Pancreas (tissue), 10 donors: ENCODE measurements at regions not wholly inside any gene's neighbourhood (a gene's known extent, or its start where the extent isn't known, plus 50 kb on each side); places are given as distances from the start of the nearest gene placed in this dataset.

Experiments
- ATAC-seq, 4 donors: fragments of 200-7000 bp; cut with Tn5 transposase; one replicate each; pipeline versions ENCODE4 v1.8.0 to v1.9.1; 2020; ENCODE audit warnings: mild to moderate bottlenecking in 4 of 4, moderate library complexity in 4 of 4
- DNase-seq, 6 donors: peaks; one replicate each; pipeline ENCODE4 v3.0.0-alpha.2; 2020
- FAIRE-seq: peaks from 2 replicates; lab custom pipeline; 2012; peaks lifted over from hg19 to GRCh38; lab: Jason Lieb, UNC
- H3K27ac ChIP-seq, 4 donors: fragments of 200-600 bp; sonication (generic); 1 replicate in 3 of 4; 2 replicates in 1 of 4; pipeline versions ENCODE4 v1.5.0 to v1.8.0; 2020
- H3K27me3 ChIP-seq, 4 donors: fragments of 200-600 bp; one replicate each; pipeline ENCODE4 v1.8.0; 2021
- H3K36me3 ChIP-seq, 3 donors: fragments of 200-600 bp; sonication (generic) in 1 of 3; one replicate each; pipeline versions ENCODE4 v1.5.0 to v1.8.0; 2020 to 2021
- H3K4me1 ChIP-seq, 3 donors: fragments of 200-600 bp; one replicate each; pipeline ENCODE4 v1.8.0; 2021
- H3K4me3 ChIP-seq, 4 donors: fragments of 200-600 bp; sonication (generic) in 2 of 4; one replicate each; pipeline versions ENCODE4 v1.5.0 to v1.8.0; 2020 to 2021
- H3K9me3 ChIP-seq, 4 donors: fragments of 200-600 bp; one replicate each; pipeline ENCODE4 v1.8.0; 2021
- CTCF ChIP-seq, 4 donors: fragments of 200-600 bp; sonication (generic) in 3 of 4; IDR thresholded peaks; one replicate each; pipeline versions ENCODE4 v1.5.0 to v1.8.0; 2021; ENCODE audit warnings: antibody characterized with exemption in 4 of 4
- WGBS, 2 donors: extraction: QIAGEN DNeasy Blood & Tissue Kit; methylation state at CpG; one replicate each; pipeline ENCODE4 v1.1.7; 2013; 5-methylcytosine and 5-hydroxymethylcytosine counted together
- intact Hi-C, 3 donors: fragments of 100-400 bp; cut with DNase I; formaldehyde crosslinking; loops; one replicate each; pipeline versions ENCODE4 v1.11.1 to v1.14.2; 2022
- donor health status: healthy with polysubstance abuse.
- donor health status: DM: no; HTN: no; CAD: no; lungs with moderate emphysema.
- donor health status: DM: no; HTN: no; CAD: no.
- donor health status: control.
- donor health status: control.
- donor health status: Bipolar disorder and iron deficiency.
- donor health status: DM: yes; HTN: yes; CAD: no.
- donor health status: DM: no; HTN: no; CAD: no.
- donor health status: DM: no; HTN: no; CAD: no.
- donor health status: DM: yes; HTN: yes; CAD: no.

- 86 to 89% methylated on average over 4 of the region's 4 CpGs for WGBS, 2 donors
- intact Hi-C loops: no loop called here
- no peak overlapping the region for H3K4me3 ChIP-seq
- no peaks in the 10 kb centered on the region for H3K4me1 ChIP-seq
- no peaks in the 10 kb centered on the region for H3K9me3 ChIP-seq
- DNase-seq (no peak), FAIRE-seq (no peak), ATAC-seq (no peak)
- H3K36me3 ChIP-seq: no peaks in the 10 kb centered on the region
- no peaks in the 10 kb centered on the region for H3K27me3 ChIP-seq
- TF ChIP-seq CTCF (IDR thresholded peaks at IDR 0.05): no peak
- H3K27ac ChIP-seq: no peak overlapping the region
Measured at GRCh38 chr2:48170281-48170680, 144.2 kb upstream of the FOXN2 start.

GRCh38 chr2:48173141-48173540, 141.3 kb upstream of the FOXN2 start:
- no peak for DNase-seq
- H3K27ac ChIP-seq: no peak overlapping the region
- FAIRE-seq: no peak
- TF ChIP-seq CTCF (IDR thresholded peaks at IDR 0.05): no peak
- no peaks in the 10 kb centered on the region for H3K9me3 ChIP-seq
- H3K4me3 ChIP-seq: no peak overlapping the region
- no peaks in the 10 kb centered on the region for H3K4me1 ChIP-seq
- no peaks in the 10 kb centered on the region for H3K27me3 ChIP-seq
- no peaks in the 10 kb centered on the region for H3K36me3 ChIP-seq
- WGBS, 2 donors: 94 to 95% methylated on average over 3 of the region's 3 CpGs
- ATAC-seq: no peak
- intact Hi-C loops: no loop called here

- DNase-seq: no peak
- no peaks in the 10 kb centered on the region for H3K4me1 ChIP-seq
Measured at GRCh38 chr2:48174503-48174902, 140.0 kb upstream of the FOXN2 start.

GRCh38 chr2:48175254-48175653, 139.2 kb upstream of the FOXN2 start:
- H3K9me3 ChIP-seq: no peaks in the 10 kb centered on the region
- no peak overlapping the region for H3K27ac ChIP-seq
- no peak for TF ChIP-seq CTCF (IDR thresholded peaks at IDR 0.05)
- ATAC-seq: no peak
- no peaks in the 10 kb centered on the region for H3K4me1 ChIP-seq
- no peak for FAIRE-seq
- DNase-seq: no peak
- H3K36me3 ChIP-seq: no peaks in the 10 kb centered on the region
- intact Hi-C loops: no loop called here
- no peaks in the 10 kb centered on the region for H3K27me3 ChIP-seq
- WGBS, 2 donors: 45 to 53% methylated on average over 4 of the region's 4 CpGs
- no peak overlapping the region for H3K4me3 ChIP-seq

More at GRCh38 chr2:48174503-48174902, 140.0 kb upstream of the FOXN2 start:
- FAIRE-seq: no peak
- WGBS, 2 donors: 66% methylated on average over 2 of the region's 2 CpGs
- H3K4me3 ChIP-seq: no peak overlapping the region
- intact Hi-C loops: no loop called here
- H3K9me3 ChIP-seq: no peaks in the 10 kb centered on the region
- ATAC-seq: peak in 2 of 4 donors; percentile 41 to 59
- TF ChIP-seq CTCF (IDR thresholded peaks at IDR 0.05): no peak
- no peaks in the 10 kb centered on the region for H3K27me3 ChIP-seq
- no peak overlapping the region for H3K27ac ChIP-seq
- H3K36me3 ChIP-seq: no peaks in the 10 kb centered on the region

GRCh38 chr2:48175656-48176055, 138.8 kb upstream of the FOXN2 start:
- no peak for TF ChIP-seq CTCF (IDR thresholded peaks at IDR 0.05)
- Histone ChIP-seq H3K27me3 (no peaks in the 10 kb centered on the region), H3K9me3 (no peaks in the 10 kb centered on the region), H3K36me3 (no peaks in the 10 kb centered on the region), H3K4me3 (no peak overlapping the region), H3K27ac (no peak overlapping the region), H3K4me1 (no peaks in the 10 kb centered on the region)
- DNase-seq (no peak), FAIRE-seq (no peak), ATAC-seq (no peak)
- intact Hi-C loops: no loop called here
